ENCODE measurements at regions not wholly inside any gene's neighbourhood (a gene's known extent, or its start where the extent isn't known, plus 50 kb on each side); places are given as distances from the start of the nearest gene placed in this dataset.

GRCh38 chr3:178352326-178353005 is 183.8 kb upstream of the KCNMB2 start:
- TF ChIP-seq, protein P1, sequence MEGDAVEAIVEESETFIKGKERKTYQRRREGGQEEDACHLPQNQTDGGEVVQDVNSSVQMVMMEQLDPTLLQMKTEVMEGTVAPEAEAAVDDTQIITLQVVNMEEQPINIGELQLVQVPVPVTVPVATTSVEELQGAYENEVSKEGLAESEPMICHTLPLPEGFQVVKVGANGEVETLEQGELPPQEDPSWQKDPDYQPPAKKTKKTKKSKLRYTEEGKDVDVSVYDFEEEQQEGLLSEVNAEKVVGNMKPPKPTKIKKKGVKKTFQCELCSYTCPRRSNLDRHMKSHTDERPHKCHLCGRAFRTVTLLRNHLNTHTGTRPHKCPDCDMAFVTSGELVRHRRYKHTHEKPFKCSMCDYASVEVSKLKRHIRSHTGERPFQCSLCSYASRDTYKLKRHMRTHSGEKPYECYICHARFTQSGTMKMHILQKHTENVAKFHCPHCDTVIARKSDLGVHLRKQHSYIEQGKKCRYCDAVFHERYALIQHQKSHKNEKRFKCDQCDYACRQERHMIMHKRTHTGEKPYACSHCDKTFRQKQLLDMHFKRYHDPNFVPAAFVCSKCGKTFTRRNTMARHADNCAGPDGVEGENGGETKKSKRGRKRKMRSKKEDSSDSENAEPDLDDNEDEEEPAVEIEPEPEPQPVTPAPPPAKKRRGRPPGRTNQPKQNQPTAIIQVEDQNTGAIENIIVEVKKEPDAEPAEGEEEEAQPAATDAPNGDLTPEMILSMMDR (conservative IDR thresholded peaks at IDR 0.05 in 1 of 2, IDR thresholded peaks at IDR 0.05 in 1 of 2; ENCODE audit: extremely low read depth in 1 of 2, insufficient read depth in 1 of 2, low read depth in 1 of 2, low read length in 2 of 2) = no peak
- no peak for TF ChIP-seq EZH2 (IDR thresholded peaks at IDR 0.05; ENCODE audit: borderline replicate concordance, low read length)

Measured in mammary epithelial cell (primary cell).